Ovary (tissue), 7 donors: ENCODE measurements at regions not wholly inside any gene's neighbourhood (a gene's known extent, or its start where the extent isn't known, plus 50 kb on each side); places are given as distances from the start of the nearest gene placed in this dataset.

ENCODE experiments used
- DNase-seq, 5 donors: peaks; one replicate each; pipeline ENCODE4 v3.0.0-alpha.2; 2019 to 2020
- H3K27ac ChIP-seq, 2 donors: fragments of 200-600 bp; one replicate each; pipeline versions ENCODE4 v1.5.1 to v1.8.0; 2019 to 2022
- H3K27me3 ChIP-seq: fragments of 200-600 bp; one replicate; pipeline ENCODE4 v1.8.0; 2022
- H3K36me3 ChIP-seq: fragments of 200-600 bp; sonication (generic); one replicate; pipeline ENCODE4 v1.5.1; 2019
- H3K4me1 ChIP-seq: one replicate; pipeline ENCODE4 v1.8.1; 2013; ENCODE audit warnings: mild to moderate bottlenecking, moderate library complexity; ENCODE audit not compliant: insufficient read depth
- H3K4me3 ChIP-seq: fragments of 200-600 bp; sonication (generic); one replicate; pipeline ENCODE4 v1.5.1; 2017
- H3K9me3 ChIP-seq, 2 donors: fragments of 200-600 bp in 1 of 2; sonication (generic) in 1 of 2; one replicate each; pipeline versions ENCODE4 v1.5.1 to v1.8.1; 2013 to 2019; ENCODE audit warnings: mild to moderate bottlenecking in 1 of 2, moderate library complexity in 1 of 2
- CTCF ChIP-seq, 3 donors: fragments of 450-650 bp in 2 of 3; fragments of 200-600 bp in 1 of 3; IDR thresholded peaks; one replicate each; pipeline versions ENCODE4 v1.5.1 to v1.8.0; 2016 to 2022; ENCODE audit warnings: antibody characterized with exemption in 3 of 3, mild to moderate bottlenecking in 1 of 3
- EP300 ChIP-seq: sonication (generic); formaldehyde crosslinking; IDR thresholded peaks from one replicate; pipeline ENCODE4 v1.6.1; 2017; ENCODE audit warnings: antibody characterized with exemption
- POLR2A ChIP-seq: fragments of 450-650 bp; IDR thresholded peaks from one replicate; pipeline ENCODE4 v1.6.1; 2017; ENCODE audit warnings: antibody characterized with exemption, mild to moderate bottlenecking, moderate library complexity
- WGBS, 3 donors: extraction: QIAGEN DNeasy Blood & Tissue Kit in 1 of 3; methylation state at CpG; one replicate each; pipeline versions ENCODE4 v1.1.5 to v1.1.7; 2013 to 2017; 5-methylcytosine and 5-hydroxymethylcytosine counted together
- intact Hi-C, 4 donors: fragments of 100-400 bp; cut with DNase I; formaldehyde crosslinking; loops; one replicate each; pipeline versions ENCODE4 v1.11.0 to v1.15.1; 2022 to 2023
- donor health status: DM: no; HTN: no; CAD: no; lungs with moderate emphysema.
- donor health status: DM: no; HTN: no; CAD: no.
- donor health status: Bipolar disorder and iron deficiency.
- donor health status: DM: no; HTN: no; CAD: no.
- donor health status: DM: yes; HTN: yes; CAD: no.

GRCh38 chr1:177789956-177790355 lies 179.9 kb downstream of the SEC16B start:
- Histone ChIP-seq H3K9me3 (no peaks in the 10 kb centered on the region), H3K4me3 (no peak overlapping the region), H3K27me3 (no peaks in the 10 kb centered on the region), H3K36me3 (no peaks in the 10 kb centered on the region), H3K27ac (no peak overlapping the region), H3K4me1 (no peaks in the 10 kb centered on the region)
- no peak for DNase-seq
- WGBS, 3 donors, result 40 to 67% (median 47%) methylated on average over 3 of the region's 3 CpGs
- no peak for TF ChIP-seq POLR2A
- TF ChIP-seq EP300, result no peak
- no peak for TF ChIP-seq CTCF (IDR thresholded peaks at IDR 0.05)
- intact Hi-C loops, result no loop called here

- 73 to 81% (median 79%) methylated on average over 6 of the region's 6 CpGs for WGBS, 3 donors
- Histone ChIP-seq H3K4me3 (no peak overlapping the region), H3K27me3 (no peaks in the 10 kb centered on the region), H3K27ac (no peak overlapping the region), H3K4me1 (no peaks in the 10 kb centered on the region), H3K9me3 (no peaks in the 10 kb centered on the region), H3K36me3 (no peaks in the 10 kb centered on the region)
- intact Hi-C loops, result no loop called here
- TF ChIP-seq CTCF (IDR thresholded peaks at IDR 0.05) (no peak), EP300 (no peak), POLR2A (no peak)
- DNase-seq, result no peak
Observed at GRCh38 chr1:177786176-177786745, 183.6 kb downstream of the SEC16B start.

- H3K27me3 ChIP-seq, result no peaks in the 10 kb centered on the region
- no peaks in the 10 kb centered on the region for H3K36me3 ChIP-seq
- H3K27ac ChIP-seq, result no peak overlapping the region
- H3K9me3 ChIP-seq, result no peaks in the 10 kb centered on the region
- no peak for TF ChIP-seq EP300
- TF ChIP-seq CTCF (IDR thresholded peaks at IDR 0.05), result no peak
- TF ChIP-seq POLR2A, result no peak
- no peaks in the 10 kb centered on the region for H3K4me1 ChIP-seq
- intact Hi-C loops, result no loop called here
- no peak overlapping the region for H3K4me3 ChIP-seq
- WGBS, 3 donors, result 10 to 31% (median 14%) methylated on average over 1 of the region's 1 CpG
- no peak for DNase-seq
Observed at GRCh38 chr1:177784936-177785335, 184.9 kb downstream of the SEC16B start.

GRCh38 chr1:177784409-177784808 lies 185.4 kb downstream of the SEC16B start:
- H3K9me3 ChIP-seq, result no peaks in the 10 kb centered on the region
- no peaks in the 10 kb centered on the region for H3K4me1 ChIP-seq
- no peak overlapping the region for H3K4me3 ChIP-seq
- WGBS, 3 donors, result 70 to 88% (median 85%) methylated on average over 1 of the region's 1 CpG
- DNase-seq, result no peak
- no peaks in the 10 kb centered on the region for H3K27me3 ChIP-seq
- H3K27ac ChIP-seq, result no peak overlapping the region
- TF ChIP-seq POLR2A (no peak), CTCF (IDR thresholded peaks at IDR 0.05) (no peak), EP300 (no peak)
- no peaks in the 10 kb centered on the region for H3K36me3 ChIP-seq
- intact Hi-C loops, result no loop called here
